ENCODE measurements at regions not wholly inside any gene's neighbourhood (a gene's known extent, or its start where the extent isn't known, plus 50 kb on each side); places are given as distances from the start of the nearest gene placed in this dataset.

DNA sequence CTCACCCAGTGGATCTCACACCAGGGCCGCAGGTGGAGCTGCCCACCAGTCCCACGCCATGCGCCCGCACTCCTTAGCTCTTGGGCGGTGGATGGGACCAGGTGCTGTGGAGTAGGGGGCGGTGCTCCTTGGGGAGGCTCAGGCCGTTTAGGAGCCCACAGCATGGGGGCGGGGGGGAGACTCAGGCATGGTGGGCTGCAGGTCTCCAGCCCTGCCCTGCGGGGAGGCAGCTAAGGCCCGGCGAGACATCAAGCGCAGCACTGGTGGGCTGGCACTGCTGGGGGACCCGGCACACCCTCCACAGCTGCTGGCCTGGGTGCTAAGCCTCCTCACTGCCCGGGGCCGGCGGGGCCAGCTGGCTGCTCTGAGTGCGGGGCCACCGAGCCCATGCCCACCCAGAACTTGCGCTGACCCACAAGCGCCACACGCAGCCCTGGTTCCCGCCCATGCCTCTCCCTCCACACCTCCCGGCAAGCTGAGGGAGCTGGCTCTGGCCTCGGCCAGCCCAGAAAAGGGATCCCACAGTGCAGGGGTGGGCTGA is 312.9 kb upstream of the GIMD1 start:
- Histone ChIP-seq H3K4me2 (replicated peaks; ENCODE audit: low read depth, low read length, poor library complexity, severe bottlenecking) (no peak overlapping the region), H3K4me3 (ENCODE audit: control extremely low read depth in 1 of 5, extremely low read depth in 1 of 5, insufficient read depth in 1 of 5, low read depth in 2 of 5, low read length in 4 of 5) (no peak overlapping the region), H2AFZ (ENCODE audit: insufficient read depth, low read depth, low read length, poor library complexity, severe bottlenecking) (no peak overlapping the region), H3K9me3 (ENCODE audit: control extremely low read depth in 1 of 3, control insufficient read depth in 2 of 3, insufficient read depth in 1 of 3, low read length in 2 of 3) (peaks cover 0 to 8% (median 0%) of the 10 kb centered on the region in 3 donors), H3K36me3 (replicated peaks in 1 of 2; ENCODE audit: control extremely low read depth in 1 of 2, control insufficient read depth in 1 of 2, extremely low read depth in 1 of 2, insufficient read depth in 2 of 2, low read length in 1 of 2) (no peaks in the 10 kb centered on the region), H3K79me2 (ENCODE audit: control insufficient read depth, insufficient read depth, low read length) (no peaks in the 10 kb centered on the region), H3K9ac (ENCODE audit: low read length) (no peak overlapping the region), H3K27me3 (replicated peaks in 1 of 4; ENCODE audit: control extremely low read depth in 1 of 4, control insufficient read depth in 3 of 4, insufficient read depth in 4 of 4, low read length in 3 of 4) (no peaks in the 10 kb centered on the region), H4K20me1 (ENCODE audit: control insufficient read depth, insufficient read depth, low read length, poor library complexity, severe bottlenecking) (no peaks in the 10 kb centered on the region), H3K27ac (ENCODE audit: low read length in 2 of 2) (no peak overlapping the region), H3K4me1 (ENCODE audit: control insufficient read depth in 2 of 2, insufficient read depth in 2 of 2, low read length in 2 of 2) (no peaks in the 10 kb centered on the region)
- no peak for DNase-seq
- ChIA-PET POLR2A (no interaction called here), CTCF (no interaction called here)
- 86% methylated on average over 23 of the region's 24 CpGs for WGBS (ENCODE audit: insufficient coverage)
- ATAC-seq (ENCODE audit: low read depth), result no peak
- TF ChIP-seq, protein P1, sequence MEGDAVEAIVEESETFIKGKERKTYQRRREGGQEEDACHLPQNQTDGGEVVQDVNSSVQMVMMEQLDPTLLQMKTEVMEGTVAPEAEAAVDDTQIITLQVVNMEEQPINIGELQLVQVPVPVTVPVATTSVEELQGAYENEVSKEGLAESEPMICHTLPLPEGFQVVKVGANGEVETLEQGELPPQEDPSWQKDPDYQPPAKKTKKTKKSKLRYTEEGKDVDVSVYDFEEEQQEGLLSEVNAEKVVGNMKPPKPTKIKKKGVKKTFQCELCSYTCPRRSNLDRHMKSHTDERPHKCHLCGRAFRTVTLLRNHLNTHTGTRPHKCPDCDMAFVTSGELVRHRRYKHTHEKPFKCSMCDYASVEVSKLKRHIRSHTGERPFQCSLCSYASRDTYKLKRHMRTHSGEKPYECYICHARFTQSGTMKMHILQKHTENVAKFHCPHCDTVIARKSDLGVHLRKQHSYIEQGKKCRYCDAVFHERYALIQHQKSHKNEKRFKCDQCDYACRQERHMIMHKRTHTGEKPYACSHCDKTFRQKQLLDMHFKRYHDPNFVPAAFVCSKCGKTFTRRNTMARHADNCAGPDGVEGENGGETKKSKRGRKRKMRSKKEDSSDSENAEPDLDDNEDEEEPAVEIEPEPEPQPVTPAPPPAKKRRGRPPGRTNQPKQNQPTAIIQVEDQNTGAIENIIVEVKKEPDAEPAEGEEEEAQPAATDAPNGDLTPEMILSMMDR (IDR thresholded peaks at IDR 0.05), result no peak
- TF ChIP-seq EZH2 (IDR thresholded peaks at IDR 0.05; ENCODE audit: borderline replicate concordance, insufficient read depth, low read depth, low read length, poor library complexity, severe bottlenecking), result no peak
- intact Hi-C loops (cut with micrococcal nuclease), result no loop called here
- no peak overlapping the region for H3K27ac Mint-ChIP-seq
- H3K4me3 Mint-ChIP-seq, result no peak overlapping the region
- no peaks in the 10 kb centered on the region for H3K4me1 Mint-ChIP-seq
- no peaks in the 10 kb centered on the region for H3K27me3 Mint-ChIP-seq
- H3K9me3 Mint-ChIP-seq (ENCODE audit: insufficient read depth), result peaks cover 2% of the 10 kb centered on the region

GRCh38 chr4:106679063-106679462 is 310.5 kb upstream of the GIMD1 start:
- ChIA-PET CTCF (no interaction called here), POLR2A (no interaction called here)
- Mint-ChIP-seq H3K27me3 (no peaks in the 10 kb centered on the region), H3K4me3 (no peak overlapping the region), H3K27ac (no peak overlapping the region), H3K9me3 (ENCODE audit: insufficient read depth) (no peaks in the 10 kb centered on the region), H3K4me1 (no peaks in the 10 kb centered on the region)
- Histone ChIP-seq H3K4me1 (ENCODE audit: control insufficient read depth in 2 of 2, insufficient read depth in 2 of 2, low read length in 2 of 2) (no peaks in the 10 kb centered on the region), H3K79me2 (ENCODE audit: control insufficient read depth, insufficient read depth, low read length) (no peaks in the 10 kb centered on the region), H3K36me3 (replicated peaks in 1 of 2; ENCODE audit: control extremely low read depth in 1 of 2, control insufficient read depth in 1 of 2, extremely low read depth in 1 of 2, insufficient read depth in 2 of 2, low read length in 1 of 2) (no peaks in the 10 kb centered on the region), H3K4me3 (ENCODE audit: control extremely low read depth in 1 of 5, extremely low read depth in 1 of 5, insufficient read depth in 1 of 5, low read depth in 2 of 5, low read length in 4 of 5) (no peak overlapping the region), H2AFZ (ENCODE audit: insufficient read depth, low read depth, low read length, poor library complexity, severe bottlenecking) (no peak overlapping the region), H3K9me3 (ENCODE audit: control extremely low read depth in 1 of 3, control insufficient read depth in 2 of 3, insufficient read depth in 1 of 3, low read length in 2 of 3) (peaks cover 0 to 8% (median 1%) of the 10 kb centered on the region in 3 donors), H3K27me3 (replicated peaks in 1 of 4; ENCODE audit: control extremely low read depth in 1 of 4, control insufficient read depth in 3 of 4, insufficient read depth in 4 of 4, low read length in 3 of 4) (no peaks in the 10 kb centered on the region), H3K27ac (ENCODE audit: low read length in 2 of 2) (no peak overlapping the region), H3K9ac (ENCODE audit: low read length) (no peak overlapping the region), H3K4me2 (replicated peaks; ENCODE audit: low read depth, low read length, poor library complexity, severe bottlenecking) (no peak overlapping the region), H4K20me1 (ENCODE audit: control insufficient read depth, insufficient read depth, low read length, poor library complexity, severe bottlenecking) (no peaks in the 10 kb centered on the region)
- TF ChIP-seq EZH2 (IDR thresholded peaks at IDR 0.05; ENCODE audit: borderline replicate concordance, insufficient read depth, low read depth, low read length, poor library complexity, severe bottlenecking), result no peak
- TF ChIP-seq, protein P1 (IDR thresholded peaks at IDR 0.05), result no peak
- ATAC-seq (ENCODE audit: low read depth), result no peak
- no peak for DNase-seq
- intact Hi-C loops (cut with micrococcal nuclease), result no loop called here
- WGBS (ENCODE audit: insufficient coverage), result no CpG with 5 or more reads among the region's 1 CpG

All from B cell (primary cell).